ENCODE measurements at regions not wholly inside any gene's neighbourhood (a gene's known extent, or its start where the extent isn't known, plus 50 kb on each side); places are given as distances from the start of the nearest gene placed in this dataset.
"Not testable (repeated sequence)": the region's sequence is repeated elsewhere in the genome, so short reads cannot be mapped to it uniquely, and the experiment has no call there.

DNA sequence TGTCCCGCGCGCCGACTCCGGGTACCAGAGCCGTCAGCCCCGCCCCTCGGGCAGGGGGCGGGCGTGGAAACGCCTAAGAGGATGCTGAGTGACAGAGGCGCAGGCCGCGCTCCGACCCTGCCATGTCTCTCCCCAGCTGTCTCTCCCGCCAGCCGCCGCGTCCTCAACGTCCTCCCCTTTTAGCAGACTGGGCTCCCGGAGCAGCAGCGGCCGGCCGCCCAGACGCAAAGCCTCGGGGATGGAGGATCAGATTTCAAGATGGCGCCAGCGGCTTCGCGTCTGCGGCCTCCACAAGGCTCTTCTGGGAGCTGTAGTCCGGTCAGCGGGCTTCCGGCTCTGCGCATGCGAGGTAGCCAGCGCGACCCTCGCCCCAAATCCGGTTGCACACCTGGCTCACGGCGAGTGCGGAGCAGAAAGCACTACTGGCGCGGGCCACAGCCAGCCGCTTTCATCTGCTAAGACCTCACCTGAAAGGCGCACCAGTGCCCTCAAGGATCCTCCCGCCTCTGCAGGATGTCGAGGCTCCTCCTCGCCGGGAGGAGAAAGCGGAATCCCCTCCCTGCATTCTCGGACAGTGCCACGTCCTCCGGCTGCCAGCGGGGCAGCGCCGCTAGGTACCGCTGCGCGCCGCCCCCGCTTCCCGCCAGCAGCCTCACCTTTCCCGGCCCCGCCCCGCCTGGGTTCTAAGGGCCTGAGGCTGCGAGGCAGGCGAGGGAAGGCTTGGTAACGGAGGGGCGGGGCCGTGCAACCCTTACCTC, 143.6 kb downstream of the NBPF8 start:
- not testable (repeated sequence) for TF ChIP-seq POLR2A (IDR thresholded peaks at IDR 0.05; ENCODE audit: low read depth, low read length); EZH2 (IDR thresholded peaks at IDR 0.05; ENCODE audit: borderline replicate concordance, low read depth, low read length, severe bottlenecking); POLR2AphosphoS5 (IDR thresholded peaks at IDR 0.05; ENCODE audit: insufficient read depth, low read depth, low read length)
- TF ChIP-seq, protein P1, sequence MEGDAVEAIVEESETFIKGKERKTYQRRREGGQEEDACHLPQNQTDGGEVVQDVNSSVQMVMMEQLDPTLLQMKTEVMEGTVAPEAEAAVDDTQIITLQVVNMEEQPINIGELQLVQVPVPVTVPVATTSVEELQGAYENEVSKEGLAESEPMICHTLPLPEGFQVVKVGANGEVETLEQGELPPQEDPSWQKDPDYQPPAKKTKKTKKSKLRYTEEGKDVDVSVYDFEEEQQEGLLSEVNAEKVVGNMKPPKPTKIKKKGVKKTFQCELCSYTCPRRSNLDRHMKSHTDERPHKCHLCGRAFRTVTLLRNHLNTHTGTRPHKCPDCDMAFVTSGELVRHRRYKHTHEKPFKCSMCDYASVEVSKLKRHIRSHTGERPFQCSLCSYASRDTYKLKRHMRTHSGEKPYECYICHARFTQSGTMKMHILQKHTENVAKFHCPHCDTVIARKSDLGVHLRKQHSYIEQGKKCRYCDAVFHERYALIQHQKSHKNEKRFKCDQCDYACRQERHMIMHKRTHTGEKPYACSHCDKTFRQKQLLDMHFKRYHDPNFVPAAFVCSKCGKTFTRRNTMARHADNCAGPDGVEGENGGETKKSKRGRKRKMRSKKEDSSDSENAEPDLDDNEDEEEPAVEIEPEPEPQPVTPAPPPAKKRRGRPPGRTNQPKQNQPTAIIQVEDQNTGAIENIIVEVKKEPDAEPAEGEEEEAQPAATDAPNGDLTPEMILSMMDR (IDR thresholded peaks at IDR 0.05; ENCODE audit: extremely low read depth in 1 of 2, insufficient read depth in 1 of 2, low read depth in 1 of 2, low read length in 2 of 2), result not testable (repeated sequence)
